OCI-LY1 (cell line): ENCODE measurements at regions not wholly inside any gene's neighbourhood (a gene's known extent, or its start where the extent isn't known, plus 50 kb on each side); places are given as distances from the start of the nearest gene placed in this dataset.

ENCODE experiments used
- H2AFZ ChIP-seq: fragments of 200-600 bp; sonication (generic), shearing (Covaris generic); 2 replicates; pipeline ENCODE4 v1.6.0; 2014; ENCODE audit warnings: antibody characterized with exemption, mild to moderate bottlenecking, low read length
- H3F3A ChIP-seq: fragments of 200-600 bp; sonication (generic), shearing (Covaris generic); 2 replicates; pipeline ENCODE4 v1.6.0; 2014; ENCODE audit warnings: mild to moderate bottlenecking, antibody characterized with exemption, low read length, moderate library complexity; ENCODE audit not compliant: insufficient read depth
- H3K27ac ChIP-seq: fragments of 200-600 bp; sonication (generic); 2 replicates; pipeline ENCODE4 v1.5.1; 2014; ENCODE audit warnings: low read length, mixed run types, mild to moderate bottlenecking, low read depth; ENCODE audit not compliant: poor library complexity, severe bottlenecking
- H3K27me3 ChIP-seq: fragments of 200-600 bp; sonication (generic); 2 replicates; pipeline ENCODE4 v1.6.0; 2014; ENCODE audit warnings: antibody characterized with exemption, mild to moderate bottlenecking, low read length, moderate library complexity; ENCODE audit not compliant: insufficient read depth
- H3K36me3 ChIP-seq: fragments of 200-600 bp; sonication (generic); 2 replicates; pipeline ENCODE4 v1.6.1; 2014; ENCODE audit warnings: mild to moderate bottlenecking, antibody characterized with exemption, low read length, moderate library complexity, mixed read lengths; ENCODE audit not compliant: insufficient read depth
- H3K4me1 ChIP-seq: fragments of 200-600 bp; sonication (generic); 2 replicates; pipeline ENCODE4 v1.5.1; 2014; ENCODE audit warnings: mild to moderate bottlenecking, low read length, moderate library complexity; ENCODE audit not compliant: insufficient read depth, severe bottlenecking
- H3K4me2 ChIP-seq: fragments of 200-600 bp; sonication (generic), shearing (Covaris generic); 2 replicates; pipeline ENCODE4 v1.6.1; 2014; ENCODE audit warnings: low read length
- H3K4me3 ChIP-seq: fragments of 200-600 bp; sonication (generic); 2 replicates; pipeline ENCODE4 v1.5.1; 2014; ENCODE audit warnings: low read length, low read depth, mild to moderate bottlenecking, mixed read lengths; ENCODE audit not compliant: poor library complexity, severe bottlenecking
- H3K79me2 ChIP-seq: fragments of 200-600 bp; shearing (Covaris generic); 2 replicates; pipeline ENCODE4 v1.6.1; 2016; ENCODE audit warnings: mixed run types, low read length, mixed read lengths; ENCODE audit not compliant: insufficient read depth
- H3K9ac ChIP-seq: fragments of 200-600 bp; sonication (generic), shearing (Covaris generic); 2 replicates; pipeline ENCODE4 v1.6.1; 2014; ENCODE audit warnings: mild to moderate bottlenecking, low read length, mixed read lengths
- H3K9me2 ChIP-seq: fragments of 200-600 bp; sonication (generic), shearing (Covaris generic); 2 replicates; pipeline ENCODE4 v1.6.1; 2014; ENCODE audit warnings: low read depth, mild to moderate bottlenecking, low read length, mixed read lengths
- H3K9me3 ChIP-seq: fragments of 200-600 bp; shearing (Covaris generic); 2 replicates; pipeline ENCODE4 v1.6.1; 2014; ENCODE audit warnings: low read length, mixed read lengths
- H4K20me1 ChIP-seq: fragments of 200-600 bp; sonication (generic), shearing (Covaris generic); 2 replicates; pipeline ENCODE4 v1.6.0; 2016; ENCODE audit warnings: mild to moderate bottlenecking, low read length; ENCODE audit not compliant: insufficient read depth
- EZH2 ChIP-seq: fragments of 200-600 bp; sonication (generic), shearing (Covaris generic); IDR thresholded peaks from 2 replicates; pipeline ENCODE4 v1.8.0; 2017; ENCODE audit warnings: borderline replicate concordance, mixed run types, mild to moderate bottlenecking, antibody characterized with exemption, low read length, moderate library complexity, mixed read lengths
- TF ChIP-seq, protein P1 (sequence below): fragments of 200-600 bp; sonication (generic), shearing (Covaris generic); IDR thresholded peaks from 2 replicates; pipeline ENCODE4 v1.5.1; 2017; ENCODE audit warnings: mild to moderate bottlenecking, antibody characterized with exemption, low read length, moderate library complexity, mixed read lengths

DNA sequence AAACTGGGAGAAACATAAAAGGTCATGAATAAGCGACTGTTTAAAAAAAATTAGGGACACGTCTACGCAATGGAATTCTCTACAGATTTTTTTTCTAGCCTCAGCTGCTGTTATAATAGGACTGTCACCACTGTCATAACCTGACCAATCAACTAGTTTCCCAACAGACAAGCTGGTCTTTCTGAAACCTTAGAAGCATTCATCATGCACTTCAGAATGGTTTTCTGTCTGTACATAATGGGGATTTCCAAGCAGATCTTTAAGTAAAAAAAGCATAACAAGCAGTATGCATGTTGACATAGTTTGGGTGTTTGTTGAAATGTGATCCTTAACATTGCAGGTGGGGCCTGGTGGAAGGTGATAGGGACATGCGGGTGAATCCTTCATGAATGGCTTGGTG is 58.3 kb upstream of the SEMA6A start:
- Histone ChIP-seq H3K4me2 (no peak overlapping the region), H3K4me1 (no peaks in the 10 kb centered on the region), H3K79me2 (no peaks in the 10 kb centered on the region), H3K36me3 (no peaks in the 10 kb centered on the region), H3K27ac (no peak overlapping the region), H3K9me3 (no peaks in the 10 kb centered on the region), H3F3A (no peaks in the 10 kb centered on the region), H3K9ac (no peak overlapping the region), H3K4me3 (no peak overlapping the region), H3K27me3 (no peaks in the 10 kb centered on the region), H3K9me2 (no peaks in the 10 kb centered on the region), H4K20me1 (no peaks in the 10 kb centered on the region), H2AFZ (no peak overlapping the region)
- no peak for TF ChIP-seq EZH2
- TF ChIP-seq, protein P1, sequence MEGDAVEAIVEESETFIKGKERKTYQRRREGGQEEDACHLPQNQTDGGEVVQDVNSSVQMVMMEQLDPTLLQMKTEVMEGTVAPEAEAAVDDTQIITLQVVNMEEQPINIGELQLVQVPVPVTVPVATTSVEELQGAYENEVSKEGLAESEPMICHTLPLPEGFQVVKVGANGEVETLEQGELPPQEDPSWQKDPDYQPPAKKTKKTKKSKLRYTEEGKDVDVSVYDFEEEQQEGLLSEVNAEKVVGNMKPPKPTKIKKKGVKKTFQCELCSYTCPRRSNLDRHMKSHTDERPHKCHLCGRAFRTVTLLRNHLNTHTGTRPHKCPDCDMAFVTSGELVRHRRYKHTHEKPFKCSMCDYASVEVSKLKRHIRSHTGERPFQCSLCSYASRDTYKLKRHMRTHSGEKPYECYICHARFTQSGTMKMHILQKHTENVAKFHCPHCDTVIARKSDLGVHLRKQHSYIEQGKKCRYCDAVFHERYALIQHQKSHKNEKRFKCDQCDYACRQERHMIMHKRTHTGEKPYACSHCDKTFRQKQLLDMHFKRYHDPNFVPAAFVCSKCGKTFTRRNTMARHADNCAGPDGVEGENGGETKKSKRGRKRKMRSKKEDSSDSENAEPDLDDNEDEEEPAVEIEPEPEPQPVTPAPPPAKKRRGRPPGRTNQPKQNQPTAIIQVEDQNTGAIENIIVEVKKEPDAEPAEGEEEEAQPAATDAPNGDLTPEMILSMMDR = no peak

GRCh38 chr5:116631147-116631546 is 56.5 kb upstream of the SEMA6A start:
- TF ChIP-seq, protein P1 = no peak
- no peak for TF ChIP-seq EZH2
- Histone ChIP-seq H3F3A (no peaks in the 10 kb centered on the region), H3K27ac (no peak overlapping the region), H3K79me2 (no peaks in the 10 kb centered on the region), H4K20me1 (no peaks in the 10 kb centered on the region), H2AFZ (no peak overlapping the region), H3K9me2 (no peaks in the 10 kb centered on the region), H3K4me3 (no peak overlapping the region), H3K9ac (no peak overlapping the region), H3K9me3 (no peaks in the 10 kb centered on the region), H3K4me1 (no peaks in the 10 kb centered on the region), H3K27me3 (no peaks in the 10 kb centered on the region), H3K4me2 (no peak overlapping the region), H3K36me3 (no peaks in the 10 kb centered on the region)

DNA sequence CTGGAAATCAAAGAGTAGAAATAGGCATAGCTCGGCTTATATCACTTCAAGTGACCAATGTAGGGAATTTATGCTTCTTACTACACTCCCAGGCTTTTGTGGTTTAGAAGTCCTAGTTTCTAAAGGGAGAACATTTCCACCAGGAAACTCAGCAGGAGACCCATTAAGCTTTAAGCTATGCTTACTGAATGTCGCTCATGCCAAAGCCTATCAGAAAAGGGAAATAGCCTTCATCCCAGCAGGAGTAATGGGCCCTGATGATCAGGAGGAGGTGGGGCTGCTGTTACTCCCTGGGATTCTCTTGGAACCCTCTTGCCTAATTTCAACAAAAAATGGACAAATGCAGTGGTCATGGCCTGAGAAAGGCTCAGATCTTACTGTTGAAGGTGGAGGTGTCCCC is 54.5 kb upstream of the SEMA6A start:
- no peak overlapping the region for H3K4me3 ChIP-seq
- H3K27ac ChIP-seq = no peak overlapping the region
- H3K27me3 ChIP-seq = no peaks in the 10 kb centered on the region; the same call in 1 of the 2 replicates
- no peak overlapping the region for H3K9ac ChIP-seq
- no peaks in the 10 kb centered on the region for H3K79me2 ChIP-seq
- no peaks in the 10 kb centered on the region for H3K4me1 ChIP-seq
- H3F3A ChIP-seq = no peaks in the 10 kb centered on the region
- no peak overlapping the region for H3K4me2 ChIP-seq
- H4K20me1 ChIP-seq = no peaks in the 10 kb centered on the region
- no peaks in the 10 kb centered on the region for H3K9me3 ChIP-seq
- H3K36me3 ChIP-seq = no peaks in the 10 kb centered on the region
- H3K9me2 ChIP-seq = no peaks in the 10 kb centered on the region
- TF ChIP-seq EZH2 = no peak
- TF ChIP-seq, protein P1 = no peak
- no peak overlapping the region for H2AFZ ChIP-seq
